Left ventricle myocardium inferior (tissue), 1 donor: ENCODE measurements at regions not wholly inside any gene's neighbourhood (a gene's known extent, or its start where the extent isn't known, plus 50 kb on each side); places are given as distances from the start of the nearest gene placed in this dataset.

Experiments
- DNase-seq: peaks from one replicate; pipeline ENCODE4 v3.0.0-alpha.2; 2020
- H3K27ac ChIP-seq: fragments of 200-600 bp; replicated peaks from 2 replicates; pipeline ENCODE4 v1.8.0; 2021
- H3K27me3 ChIP-seq: fragments of 200-600 bp; 2 replicates; pipeline ENCODE4 v1.8.0; 2021; ENCODE audit warnings: low read depth
- H3K36me3 ChIP-seq: fragments of 200-600 bp; 2 replicates; pipeline ENCODE4 v1.8.0; 2021
- H3K4me1 ChIP-seq: fragments of 200-600 bp; 2 replicates; pipeline ENCODE4 v1.8.0; 2021
- H3K4me3 ChIP-seq: fragments of 200-600 bp; 2 replicates; pipeline ENCODE4 v1.8.0; 2021; ENCODE audit warnings: mild to moderate bottlenecking, moderate library complexity
- H3K9me3 ChIP-seq: fragments of 200-600 bp; replicated peaks from 2 replicates; pipeline ENCODE4 v1.8.0; 2021
- intact Hi-C: fragments of 100-400 bp; cut with micrococcal nuclease; formaldehyde crosslinking; loops from one replicate; pipeline ENCODE4 v1.11.0; 2022
- TF ChIP-seq, protein P1 (sequence below): fragments of 200-600 bp; IDR thresholded peaks from 2 replicates; pipeline ENCODE4 v1.8.0; 2021; ENCODE audit warnings: antibody characterized with exemption, mild to moderate bottlenecking, borderline replicate concordance
- donor health status: DM: no; HTN: yes; CAD: no; lungs with severe emphysema.

DNA sequence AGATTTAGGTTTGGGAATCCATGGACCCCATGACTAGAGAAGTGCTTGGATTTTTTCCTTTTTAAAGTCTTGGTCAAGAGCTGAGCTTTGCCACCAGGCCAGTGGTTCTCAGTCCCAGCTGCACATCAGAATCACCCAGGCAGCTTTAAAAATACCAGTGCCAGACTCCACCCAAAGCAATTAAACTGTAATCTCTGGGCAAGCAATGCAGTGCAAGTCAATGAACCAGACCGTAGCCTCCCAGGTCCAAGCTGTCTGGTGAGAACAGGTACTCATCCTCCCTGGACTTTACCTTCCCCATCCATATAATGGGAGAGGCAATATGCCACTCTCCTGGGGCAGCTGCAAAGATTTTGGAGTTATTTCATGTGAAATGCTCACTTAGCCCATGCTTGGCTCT, 223.1 kb upstream of the CDH5 start:
- intact Hi-C loops = no loop called here
- H3K4me1 ChIP-seq = no peaks in the 10 kb centered on the region
- no peaks in the 10 kb centered on the region for H3K9me3 ChIP-seq
- TF ChIP-seq, protein P1, sequence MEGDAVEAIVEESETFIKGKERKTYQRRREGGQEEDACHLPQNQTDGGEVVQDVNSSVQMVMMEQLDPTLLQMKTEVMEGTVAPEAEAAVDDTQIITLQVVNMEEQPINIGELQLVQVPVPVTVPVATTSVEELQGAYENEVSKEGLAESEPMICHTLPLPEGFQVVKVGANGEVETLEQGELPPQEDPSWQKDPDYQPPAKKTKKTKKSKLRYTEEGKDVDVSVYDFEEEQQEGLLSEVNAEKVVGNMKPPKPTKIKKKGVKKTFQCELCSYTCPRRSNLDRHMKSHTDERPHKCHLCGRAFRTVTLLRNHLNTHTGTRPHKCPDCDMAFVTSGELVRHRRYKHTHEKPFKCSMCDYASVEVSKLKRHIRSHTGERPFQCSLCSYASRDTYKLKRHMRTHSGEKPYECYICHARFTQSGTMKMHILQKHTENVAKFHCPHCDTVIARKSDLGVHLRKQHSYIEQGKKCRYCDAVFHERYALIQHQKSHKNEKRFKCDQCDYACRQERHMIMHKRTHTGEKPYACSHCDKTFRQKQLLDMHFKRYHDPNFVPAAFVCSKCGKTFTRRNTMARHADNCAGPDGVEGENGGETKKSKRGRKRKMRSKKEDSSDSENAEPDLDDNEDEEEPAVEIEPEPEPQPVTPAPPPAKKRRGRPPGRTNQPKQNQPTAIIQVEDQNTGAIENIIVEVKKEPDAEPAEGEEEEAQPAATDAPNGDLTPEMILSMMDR = no peak
- DNase-seq = no peak
- H3K27me3 ChIP-seq = no peaks in the 10 kb centered on the region
- H3K27ac ChIP-seq = no peak overlapping the region
- H3K36me3 ChIP-seq = no peaks in the 10 kb centered on the region
- H3K4me3 ChIP-seq = no peak overlapping the region

DNA sequence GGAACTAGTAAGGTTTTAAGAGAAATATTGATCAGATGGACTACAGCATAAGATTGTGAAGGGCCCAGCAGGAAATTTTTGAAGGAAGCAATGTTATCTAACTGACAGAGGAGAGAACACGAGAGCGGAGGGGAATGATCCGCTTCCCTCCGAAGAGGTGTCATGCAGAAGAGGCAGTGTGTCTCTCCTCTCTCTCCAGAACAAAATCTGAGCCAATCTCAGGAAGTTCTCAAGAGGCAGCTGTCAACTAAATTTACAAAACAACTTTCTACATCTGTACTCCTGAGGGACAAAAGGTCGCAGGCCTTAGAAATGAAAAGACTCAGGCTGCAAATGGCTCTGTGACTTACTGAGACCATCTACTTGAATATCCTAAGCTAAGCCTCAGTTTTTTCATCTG, 224.6 kb upstream of the CDH5 start:
- no peaks in the 10 kb centered on the region for H3K9me3 ChIP-seq
- TF ChIP-seq, protein P1 = no peak
- intact Hi-C loops = no loop called here

GRCh38 chr16:66137853-66138252, 228.6 kb upstream of the CDH5 start:
- Histone ChIP-seq H3K9me3 (no peaks in the 10 kb centered on the region), H3K36me3 (no peaks in the 10 kb centered on the region), H3K27ac (no peak overlapping the region), H3K4me3 (no peak overlapping the region), H3K27me3 (no peaks in the 10 kb centered on the region), H3K4me1 (peaks cover 17% of the 10 kb centered on the region)
- no peak for DNase-seq
- intact Hi-C loops = no loop called here
- TF ChIP-seq, protein P1 = no peak

More for the DNA sequence above, 224.6 kb upstream of the CDH5 start:
- no peak overlapping the region for H3K27ac ChIP-seq
- H3K4me1 ChIP-seq = no peaks in the 10 kb centered on the region
- no peaks in the 10 kb centered on the region for H3K36me3 ChIP-seq
- H3K4me3 ChIP-seq = no peak overlapping the region
- DNase-seq = no peak
- H3K27me3 ChIP-seq = no peaks in the 10 kb centered on the region

- Histone ChIP-seq H3K4me3 (no peak overlapping the region), H3K36me3 (no peaks in the 10 kb centered on the region), H3K27me3 (no peaks in the 10 kb centered on the region), H3K4me1 (peaks cover 17% of the 10 kb centered on the region), H3K27ac (no peak overlapping the region), H3K9me3 (no peaks in the 10 kb centered on the region)
- intact Hi-C loops = no loop called here
- DNase-seq = no peak
- TF ChIP-seq, protein P1 = no peak
Measured at GRCh38 chr16:66136841-66137240, 229.7 kb upstream of the CDH5 start.

- Histone ChIP-seq H3K9me3 (no peaks in the 10 kb centered on the region), H3K27me3 (no peaks in the 10 kb centered on the region), H3K4me3 (no peak overlapping the region), H3K27ac (peak overlapping the region; percentile 74), H3K36me3 (no peaks in the 10 kb centered on the region), H3K4me1 (peaks cover 17% of the 10 kb centered on the region)
- no peak for DNase-seq
- intact Hi-C loops = no loop called here
- TF ChIP-seq, protein P1 = no peak
Measured at GRCh38 chr16:66135838-66136237, 230.7 kb upstream of the CDH5 start.

GRCh38 chr16:66135421-66135831, 231.1 kb upstream of the CDH5 start:
- Histone ChIP-seq H3K27me3 (no peaks in the 10 kb centered on the region), H3K27ac (peak overlapping the region; percentile 74), H3K4me1 (peaks cover 17% of the 10 kb centered on the region), H3K4me3 (no peak overlapping the region), H3K36me3 (no peaks in the 10 kb centered on the region), H3K9me3 (no peaks in the 10 kb centered on the region)
- peak; percentile 58 for DNase-seq
- TF ChIP-seq, protein P1 = no peak
- intact Hi-C loops = no loop called here
